T47D (cell line): ENCODE measurements at regions not wholly inside any gene's neighbourhood (a gene's known extent, or its start where the extent isn't known, plus 50 kb on each side); places are given as distances from the start of the nearest gene placed in this dataset.

Experiments used
- DNase-seq, 2 experiments: peaks; one replicate each; pipeline versions ENCODE4 v3.0.0 to v3.0.0-alpha.2; 2011 to 2012; ENCODE audit warnings: low read depth in 1 of 2, low spot score in 1 of 2
- JUND ChIP-seq: IDR thresholded peaks from 2 replicates; pipeline ENCODE4 v1.6.1; 2012; ENCODE audit warnings: low read depth
- in situ Hi-C: cut with HindIII; loops from 2 replicates; pipeline ENCODE4 v1.10.0; 2016; ENCODE audit warnings: low sequenced_read_pairs, low pct_unique_long_range_greater_than_20kb

DNA sequence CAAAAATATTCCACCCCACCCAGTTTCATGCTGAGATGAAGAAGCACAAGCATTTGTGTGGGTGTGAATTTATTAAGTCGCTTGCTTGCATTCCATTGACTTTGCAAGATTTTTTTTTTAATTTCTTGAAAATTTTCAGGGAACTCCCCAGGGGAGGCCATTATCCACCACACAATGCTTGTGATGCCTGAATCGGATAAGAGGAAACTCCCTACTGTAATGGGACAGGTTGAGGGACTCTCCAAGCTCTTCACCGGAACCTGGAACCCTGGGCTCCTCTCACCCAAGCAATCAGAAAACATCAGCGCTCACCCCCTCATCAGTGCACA, 153.6 kb upstream of the ZMIZ1 start:
- DNase-seq: no peak
- in situ Hi-C loops: no loop called here
- TF ChIP-seq JUND: no peak

DNA sequence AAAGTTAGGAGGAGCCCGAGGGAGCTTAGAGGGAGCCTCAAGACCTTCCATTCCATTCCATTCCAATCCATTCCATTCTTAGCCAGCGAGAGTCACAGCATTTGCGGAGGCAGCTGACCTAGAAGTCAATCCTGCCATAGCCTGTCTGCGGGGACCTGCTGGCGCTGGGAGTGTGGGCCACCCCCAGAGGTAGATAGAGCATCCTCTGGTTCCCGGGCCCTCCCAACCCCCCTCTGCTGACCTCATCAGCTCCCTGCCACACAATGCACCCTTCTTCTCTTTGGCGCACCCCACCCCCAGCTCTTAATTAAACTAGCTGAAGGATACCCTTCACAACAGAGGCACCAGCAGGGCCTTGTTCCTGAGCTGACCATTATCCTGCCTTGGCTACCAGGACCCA, 152.5 kb upstream of the ZMIZ1 start:
- in situ Hi-C loops: no loop called here
- TF ChIP-seq JUND: no peak
- no peak for DNase-seq

DNA sequence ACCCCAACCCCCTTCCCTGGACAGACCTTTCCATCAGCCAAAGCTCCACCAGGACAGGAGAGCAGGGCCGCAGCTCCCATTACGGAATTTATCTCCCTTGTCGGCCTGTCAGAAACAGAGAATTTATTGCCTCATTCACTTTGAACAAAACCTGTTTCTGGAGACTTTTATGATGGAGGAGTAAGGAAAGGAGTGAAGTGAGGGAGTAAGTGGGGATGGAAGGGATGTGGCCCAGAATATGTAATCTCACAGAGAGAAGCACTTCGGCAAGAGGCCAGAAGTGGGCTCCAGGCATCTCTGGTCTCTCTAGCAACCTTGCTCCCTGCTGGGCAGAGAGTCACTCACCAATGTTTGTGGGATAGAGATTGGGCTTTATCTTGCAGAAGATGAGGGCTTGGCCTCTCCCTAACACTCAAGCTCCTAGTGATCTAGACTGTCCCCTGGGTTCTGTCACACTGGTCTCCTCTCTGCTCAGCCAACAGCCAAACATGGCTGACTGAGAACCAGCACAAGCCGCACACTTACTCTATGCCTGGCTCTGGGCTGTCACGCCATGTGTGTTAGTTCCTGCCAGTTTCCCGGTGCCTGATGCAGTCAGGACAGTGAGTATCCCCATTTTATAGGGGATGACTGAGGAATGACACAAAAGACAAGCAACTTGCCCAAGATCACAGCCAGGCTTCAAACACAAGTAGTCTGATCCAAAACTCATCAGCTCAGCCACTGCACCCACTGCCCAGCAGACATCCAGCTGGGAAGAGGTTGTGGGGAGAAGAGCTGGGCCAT, 149.4 kb upstream of the ZMIZ1 start:
- TF ChIP-seq JUND: no peak
- in situ Hi-C loops: no loop called here
- DNase-seq: no peak

DNA sequence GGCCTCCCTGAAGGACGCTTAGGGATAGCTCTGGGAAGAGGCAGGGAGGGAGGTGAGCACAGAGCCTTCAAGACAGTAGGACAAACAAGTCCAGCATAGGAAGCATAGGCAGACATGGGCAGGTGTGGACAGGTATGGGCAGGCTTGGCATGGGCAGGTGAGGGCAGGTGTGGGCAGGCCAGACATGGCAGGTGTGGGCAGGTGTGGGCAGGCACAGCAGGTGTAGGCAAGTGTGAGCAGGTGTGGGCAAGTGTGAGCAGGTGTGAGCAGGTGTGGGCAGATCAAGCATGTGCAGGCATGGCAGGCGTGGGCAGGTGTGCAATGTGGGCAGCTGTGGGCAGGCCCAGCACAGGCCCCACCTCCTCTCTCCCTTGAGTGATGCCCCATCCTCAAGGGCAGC, 148.8 kb upstream of the ZMIZ1 start:
- TF ChIP-seq JUND: no peak
- in situ Hi-C loops: no loop called here
- DNase-seq: no peak

DNA sequence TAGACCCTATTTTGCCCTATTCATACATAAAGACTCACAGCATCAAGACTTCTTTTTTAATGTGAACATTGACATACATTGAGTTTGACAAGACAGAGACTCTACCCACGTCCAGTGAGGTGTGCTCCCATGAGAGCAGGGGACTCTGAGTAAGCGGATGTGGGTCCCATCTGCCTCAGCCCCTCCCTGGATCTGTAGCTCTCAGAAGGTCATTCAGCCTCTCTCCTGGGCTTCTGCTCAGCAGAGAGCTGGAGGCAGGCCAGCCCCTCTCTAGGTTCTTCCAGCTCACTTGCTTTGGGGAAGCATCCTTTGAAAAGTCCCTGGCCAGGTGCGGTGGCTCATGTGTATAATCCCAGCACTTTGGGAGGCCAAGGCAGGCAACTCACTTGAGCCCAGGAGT, 146.9 kb upstream of the ZMIZ1 start:
- DNase-seq: no peak
- no peak for TF ChIP-seq JUND
- in situ Hi-C loops: no loop called here

DNA sequence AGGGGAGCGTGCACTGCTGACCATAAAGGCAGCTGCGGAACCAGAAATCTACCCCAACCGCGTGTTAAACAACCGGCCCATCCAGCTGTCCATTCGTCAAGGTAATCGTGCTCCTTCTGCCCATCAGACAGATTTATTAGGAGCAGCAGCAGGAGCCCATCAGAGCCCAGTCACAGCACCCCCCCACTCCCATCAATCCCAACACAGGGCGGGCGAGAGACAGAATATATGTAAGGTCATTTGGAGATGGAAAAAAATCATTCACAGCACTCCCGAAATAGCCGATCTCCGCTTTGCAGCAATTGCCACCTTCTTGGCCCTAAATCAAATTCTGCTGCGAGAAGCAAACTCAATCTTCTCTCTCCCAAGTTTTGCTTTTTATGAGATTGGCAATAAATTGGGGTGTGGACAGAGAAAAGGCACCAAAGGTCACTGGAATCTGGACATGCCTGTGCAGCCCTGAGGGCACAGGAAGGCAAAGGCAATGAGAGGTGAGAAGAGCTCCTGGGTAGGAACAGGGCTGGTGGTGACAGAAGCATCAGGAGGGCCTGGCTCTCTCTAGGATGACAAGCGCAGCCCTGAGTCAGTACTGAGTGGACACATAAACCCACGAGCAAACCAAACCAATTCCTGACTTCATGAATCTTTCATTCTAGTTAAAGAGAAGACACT, 145.0 kb upstream of the ZMIZ1 start:
- TF ChIP-seq JUND: no peak
- in situ Hi-C loops: no loop called here

DNA sequence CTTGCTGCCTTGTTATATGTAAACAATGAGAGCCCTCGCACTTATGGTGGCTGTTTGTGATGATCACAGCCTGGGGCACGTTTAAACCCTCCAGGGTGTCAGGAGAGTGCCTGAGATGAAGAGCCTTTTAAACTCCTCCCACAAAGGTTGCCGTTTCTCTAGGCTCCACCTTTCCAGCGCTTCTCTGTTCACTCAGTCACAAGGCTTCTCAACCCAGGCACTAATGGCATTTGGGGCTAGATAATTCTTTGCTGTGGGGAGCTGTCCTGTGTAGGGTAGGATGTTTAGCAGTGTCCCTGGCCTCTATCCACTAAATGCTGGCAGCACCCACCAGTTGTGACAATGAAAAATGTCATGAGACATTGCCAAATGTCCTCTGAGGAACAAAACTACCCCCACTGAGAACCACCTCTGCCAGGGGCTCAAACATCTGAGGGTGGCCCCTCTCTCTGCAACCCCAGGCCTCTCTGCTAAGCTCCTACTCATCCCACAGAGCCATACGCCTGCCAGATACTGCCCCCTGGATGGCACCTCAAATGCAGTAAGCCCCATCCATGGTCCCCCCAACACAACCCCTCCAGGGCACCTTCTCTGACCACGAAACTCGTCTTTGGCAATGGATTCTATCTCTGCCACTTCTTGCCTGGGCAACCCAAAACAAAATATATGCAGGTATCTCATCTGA, 144.3 kb upstream of the ZMIZ1 start:
- no peak for TF ChIP-seq JUND
- peak in 1 of 2 experiments; percentile 48 for DNase-seq
- in situ Hi-C loops: no loop called here

More for the DNA sequence above, 145.0 kb upstream of the ZMIZ1 start:
- DNase-seq: no peak

DNA sequence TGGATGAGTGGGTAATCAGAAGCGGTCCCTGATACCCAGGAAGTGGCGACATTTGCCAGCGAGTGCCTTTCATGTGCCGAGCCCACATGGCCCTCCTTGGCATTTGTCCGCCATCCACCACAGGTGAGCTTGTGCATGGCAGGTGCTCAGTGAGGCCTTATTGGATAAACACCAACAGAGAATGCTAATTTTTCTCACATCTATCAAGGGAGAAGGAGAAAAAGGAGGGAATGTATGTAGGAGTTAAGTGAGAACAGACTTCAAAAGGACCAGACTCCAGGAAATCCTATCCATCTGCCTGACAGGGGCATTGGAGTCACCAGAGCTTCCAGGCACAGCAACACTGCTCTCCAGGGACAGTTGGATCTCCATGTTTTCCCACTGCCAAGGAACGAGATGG, 143.5 kb upstream of the ZMIZ1 start:
- no peak for TF ChIP-seq JUND
- in situ Hi-C loops: no loop called here
- no peak for DNase-seq

DNA sequence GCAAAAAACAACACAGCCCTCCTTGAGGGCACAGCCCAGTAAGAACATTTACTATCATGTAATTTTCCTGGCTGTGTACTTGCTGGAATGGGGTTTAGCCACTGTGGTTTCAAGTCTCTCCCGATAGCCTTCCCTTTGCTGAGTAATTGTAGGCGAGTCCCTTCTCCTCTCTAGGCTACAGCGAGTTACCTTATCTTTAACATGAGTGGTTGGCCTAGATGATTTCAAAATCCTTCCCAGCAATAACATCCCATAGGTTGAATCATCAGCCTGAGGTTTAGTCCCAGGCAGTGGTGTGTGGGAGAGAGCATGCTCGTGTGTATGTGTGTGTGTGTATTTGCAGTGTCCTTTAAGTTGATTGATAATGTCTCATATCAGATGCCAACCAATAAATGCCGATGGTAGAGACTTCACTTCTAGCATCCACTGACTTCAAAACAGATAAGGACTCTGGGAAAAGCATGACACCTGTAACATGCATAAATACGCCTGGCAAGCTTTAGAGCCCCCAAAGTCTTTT, 142.9 kb upstream of the ZMIZ1 start:
- in situ Hi-C loops: no loop called here
- no peak for TF ChIP-seq JUND
- DNase-seq: no peak

DNA sequence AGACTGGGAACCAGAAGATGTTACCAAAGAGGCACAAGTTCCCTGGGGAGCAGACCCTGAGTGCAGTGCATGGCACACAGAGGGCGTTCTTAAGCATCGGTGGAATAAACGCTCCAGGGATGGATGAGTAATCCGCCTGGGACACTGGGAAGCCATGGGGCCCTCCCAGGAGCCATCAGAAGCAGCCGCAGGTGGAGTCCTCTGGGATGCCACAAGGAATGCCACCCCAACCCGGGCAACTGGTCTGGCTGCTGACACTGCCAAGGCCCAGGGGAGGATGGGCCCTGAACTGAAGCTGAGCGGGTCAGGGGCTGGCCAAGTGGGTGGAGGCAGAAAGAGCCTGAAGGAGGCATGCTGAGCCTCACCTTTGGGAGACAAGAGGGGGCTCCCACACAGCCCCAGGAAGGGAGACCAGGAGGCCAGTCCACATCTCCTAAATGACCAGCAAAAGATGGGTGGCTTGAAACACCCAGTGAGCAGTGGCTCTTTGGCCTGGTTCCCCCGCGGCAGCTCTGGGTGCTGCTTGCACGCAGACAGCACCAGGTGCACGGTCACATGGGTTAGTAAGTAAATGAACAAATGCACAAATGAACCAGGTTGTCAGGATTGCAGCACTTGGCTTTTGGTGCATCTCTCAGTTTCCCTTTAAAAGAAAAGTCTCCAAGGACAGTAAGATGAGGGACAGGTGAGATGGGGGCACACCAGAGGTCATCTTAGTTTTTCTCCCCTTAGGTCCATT, 141.3 kb upstream of the ZMIZ1 start:
- no peak; the same call in 1 of the 2 replicates for TF ChIP-seq JUND
- in situ Hi-C loops: no loop called here
- DNase-seq: peak; percentile 59 to 99

DNA sequence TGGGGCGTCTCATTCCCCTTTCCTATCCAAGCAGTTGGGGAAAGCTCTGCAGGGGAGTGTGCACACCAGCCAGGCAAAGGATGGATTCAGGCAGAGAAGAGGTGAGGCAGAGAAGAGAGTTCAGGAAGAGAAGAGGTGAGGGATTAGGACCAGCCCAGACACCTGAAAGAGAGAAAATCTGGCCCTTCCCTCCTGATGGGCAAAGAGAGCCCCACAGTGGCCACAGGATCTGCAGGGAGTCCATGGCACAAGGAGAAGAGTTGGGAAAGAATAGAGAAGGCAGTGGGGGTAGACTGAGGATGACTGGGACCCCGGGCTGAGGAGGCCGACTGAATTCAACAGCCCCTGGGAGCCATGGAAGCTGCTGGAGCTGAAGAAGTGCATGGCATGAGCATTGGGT, 140.4 kb upstream of the ZMIZ1 start:
- in situ Hi-C loops: no loop called here
- no peak for TF ChIP-seq JUND
- DNase-seq: peak in 1 of 2 experiments; percentile 51

DNA sequence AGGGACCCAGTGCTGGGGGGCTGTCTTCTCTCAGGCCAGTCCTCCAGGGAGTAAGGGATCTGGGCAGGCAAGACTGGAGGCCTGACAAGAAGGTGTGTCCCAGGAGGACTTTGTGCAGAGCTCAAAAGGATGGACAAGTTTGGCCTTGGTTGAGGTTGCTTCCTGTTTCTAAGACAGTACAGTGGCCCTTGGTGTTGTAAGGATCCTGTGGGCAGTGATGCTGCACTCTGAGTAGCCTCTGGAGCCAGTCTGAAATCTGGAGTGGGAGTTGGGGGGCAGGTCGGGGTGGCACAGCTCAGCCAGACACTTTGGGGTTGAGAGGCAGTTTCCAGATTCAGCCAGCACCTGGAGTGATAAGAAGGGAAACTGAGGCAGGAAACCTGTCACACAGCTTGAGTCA, 139.2 kb upstream of the ZMIZ1 start:
- no peak for DNase-seq
- no peak for TF ChIP-seq JUND
- in situ Hi-C loops: no loop called here
